ENCODE measurements at regions not wholly inside any gene's neighbourhood (a gene's known extent, or its start where the extent isn't known, plus 50 kb on each side); places are given as distances from the start of the nearest gene placed in this dataset.
"Not testable (repeated sequence)": the region's sequence is repeated elsewhere in the genome, so short reads cannot be mapped to it uniquely, and the experiment has no call there.

DNA sequence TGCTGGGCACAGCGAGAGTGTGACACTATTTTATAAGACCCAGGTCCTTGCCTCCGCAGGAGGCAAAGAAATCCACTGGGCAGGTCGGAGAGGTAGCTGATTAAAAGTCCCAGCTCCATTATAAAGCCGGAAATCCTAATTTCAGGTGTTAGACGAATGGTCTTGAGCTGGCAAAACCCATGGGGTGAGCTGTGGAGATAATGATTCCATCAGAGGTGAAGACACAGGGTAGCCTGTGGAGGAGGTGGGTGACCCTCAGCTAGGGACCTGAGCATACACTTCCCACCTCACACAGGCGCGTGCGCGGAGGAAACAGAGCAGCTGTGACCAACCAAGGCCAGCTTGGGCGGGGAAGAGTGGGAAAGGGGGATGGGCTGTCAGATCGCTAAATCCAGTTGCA, 201.7 kb upstream of the CXCR4 start:
- in situ Hi-C loops (cut with MboI; ENCODE audit: low sequenced_read_pairs in 4 of 4): no loop called here
- Histone ChIP-seq H3K4me1 (no peaks in the 10 kb centered on the region), H3K27ac (no peak overlapping the region), H3K9me3 (no peaks in the 10 kb centered on the region), H3K36me3 (no peaks in the 10 kb centered on the region), H3K4me3 (no peak overlapping the region), H3K27me3 (no peaks in the 10 kb centered on the region)
- DNase-seq (no peak), ATAC-seq (no peak)
- TF ChIP-seq POLR2A (IDR thresholded peaks at IDR 0.05): no peak
- no peak for TF ChIP-seq CTCF (IDR thresholded peaks at IDR 0.05 in 4 of 5, conservative IDR thresholded peaks at IDR 0.05 in 1 of 5)
- intact Hi-C loops (cut with DNase I; ENCODE audit: low total_unique reads): no loop called here

DNA sequence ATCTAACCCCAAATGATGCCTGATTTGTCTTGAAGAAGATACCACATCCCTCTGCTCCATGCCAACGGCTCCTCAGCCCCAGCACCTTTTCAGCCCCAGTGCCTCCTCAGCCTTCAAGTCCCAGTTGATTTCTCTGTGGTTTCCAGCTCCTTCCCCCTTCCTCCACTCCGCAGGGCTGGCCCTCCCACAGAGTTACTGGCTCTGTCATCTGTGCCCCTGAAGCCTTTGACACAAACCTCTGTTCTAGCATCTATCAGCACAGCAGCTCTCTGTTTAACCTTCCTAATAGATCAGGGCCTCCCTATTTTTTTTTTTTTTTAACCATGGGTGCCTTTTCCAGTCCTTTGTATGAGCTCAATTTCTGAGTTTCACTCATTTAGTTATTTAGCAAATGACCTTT, 201.3 kb upstream of the CXCR4 start:
- H3K4me1 ChIP-seq: no peaks in the 10 kb centered on the region
- H3K36me3 ChIP-seq: no peaks in the 10 kb centered on the region
- in situ Hi-C loops (cut with MboI; ENCODE audit: low sequenced_read_pairs in 4 of 4) (no loop called here), intact Hi-C loops (cut with DNase I; ENCODE audit: low total_unique reads) (no loop called here)
- no peak for TF ChIP-seq POLR2A (IDR thresholded peaks at IDR 0.05)
- TF ChIP-seq CTCF (IDR thresholded peaks at IDR 0.05 in 4 of 5, conservative IDR thresholded peaks at IDR 0.05 in 1 of 5): no peak
- H3K27ac ChIP-seq: no peak overlapping the region
- DNase-seq: no peak
- H3K4me3 ChIP-seq: no peak overlapping the region
- H3K27me3 ChIP-seq: no peaks in the 10 kb centered on the region
- ATAC-seq: no peak
- no peaks in the 10 kb centered on the region for H3K9me3 ChIP-seq

GRCh38 chr2:136314240-136314639, 196.3 kb upstream of the CXCR4 start:
- intact Hi-C loops (cut with DNase I; ENCODE audit: low total_unique reads) (no loop called here), in situ Hi-C loops (cut with MboI; ENCODE audit: low sequenced_read_pairs in 4 of 4) (no loop called here)
- H3K9me3 ChIP-seq: no peaks in the 10 kb centered on the region
- H3K4me3 ChIP-seq: no peak overlapping the region
- DNase-seq (no peak), ATAC-seq (no peak)
- H3K27ac ChIP-seq: no peak overlapping the region
- no peaks in the 10 kb centered on the region for H3K4me1 ChIP-seq
- no peaks in the 10 kb centered on the region for H3K36me3 ChIP-seq
- no peaks in the 10 kb centered on the region for H3K27me3 ChIP-seq
- TF ChIP-seq CTCF (IDR thresholded peaks at IDR 0.05 in 4 of 5, conservative IDR thresholded peaks at IDR 0.05 in 1 of 5): no peak
- TF ChIP-seq POLR2A (IDR thresholded peaks at IDR 0.05): no peak

DNA sequence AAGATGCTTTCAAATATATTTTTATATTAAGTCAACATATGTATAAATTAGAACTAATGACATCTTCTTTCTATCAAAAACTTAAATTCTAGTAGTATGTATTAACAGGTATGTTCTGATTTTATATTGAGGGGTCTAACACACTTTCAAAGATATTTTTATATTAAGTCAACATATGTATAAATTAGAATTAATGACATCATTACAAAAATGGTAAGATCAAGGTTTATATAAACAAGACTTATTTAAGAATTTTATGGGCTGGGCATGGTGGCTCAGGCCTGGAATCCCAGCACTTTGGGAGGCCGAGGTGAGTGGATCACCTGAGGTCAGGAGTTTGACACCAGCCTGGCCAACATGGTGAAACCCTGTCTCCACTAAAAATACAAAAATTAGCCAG, 194.6 kb upstream of the CXCR4 start:
- H3K4me1 ChIP-seq; in situ Hi-C loops (cut with MboI; ENCODE audit: low sequenced_read_pairs in 4 of 4); ATAC-seq: not testable (repeated sequence)

GRCh38 chr2:136310797-136311603, 193.1 kb upstream of the CXCR4 start:
- in situ Hi-C loops (cut with MboI; ENCODE audit: low sequenced_read_pairs in 4 of 4): no loop called here
- no peaks in the 10 kb centered on the region for H3K27me3 ChIP-seq
- H3K4me1 ChIP-seq: no peaks in the 10 kb centered on the region
- DNase-seq (no peak), ATAC-seq (no peak)
- intact Hi-C loops (cut with DNase I; ENCODE audit: low total_unique reads): no loop called here
- H3K4me3 ChIP-seq: no peak overlapping the region
- no peaks in the 10 kb centered on the region for H3K36me3 ChIP-seq
- TF ChIP-seq POLR2A (IDR thresholded peaks at IDR 0.05) (no peak), CTCF (IDR thresholded peaks at IDR 0.05 in 4 of 5, conservative IDR thresholded peaks at IDR 0.05 in 1 of 5) (no peak)
- no peak overlapping the region for H3K27ac ChIP-seq
- no peaks in the 10 kb centered on the region for H3K9me3 ChIP-seq

More for the DNA sequence above, 194.6 kb upstream of the CXCR4 start:
- DNase-seq; H3K27ac ChIP-seq; intact Hi-C loops (cut with DNase I; ENCODE audit: low total_unique reads); H3K9me3 ChIP-seq; H3K4me3 ChIP-seq; H3K36me3 ChIP-seq; H3K27me3 ChIP-seq: not testable (repeated sequence)
